HEK293T (cell line): ENCODE measurements at regions not wholly inside any gene's neighbourhood (a gene's known extent, or its start where the extent isn't known, plus 50 kb on each side); places are given as distances from the start of the nearest gene placed in this dataset.

Experiments used
- ARNT ChIP-seq: fragments of 450-650 bp; IDR thresholded peaks from 2 replicates; pipeline ENCODE4 v1.6.1; 2017; ENCODE audit warnings: mild to moderate bottlenecking
- FOXA1 ChIP-seq: fragments of 450-650 bp; IDR thresholded peaks from 2 replicates; pipeline ENCODE4 v1.6.1; 2016; ENCODE audit warnings: mild to moderate bottlenecking
- TARDBP ChIP-seq: fragments of 450-650 bp; IDR thresholded peaks from 2 replicates; pipeline ENCODE4 v1.6.1; 2016

GRCh38 chr18:60996822-60997221 is 336.4 kb upstream of the CDH20 start:
- no peak for TF ChIP-seq TARDBP
- no peak for TF ChIP-seq ARNT
- TF ChIP-seq FOXA1 = no peak
